ENCODE measurements at regions not wholly inside any gene's neighbourhood (a gene's known extent, or its start where the extent isn't known, plus 50 kb on each side); places are given as distances from the start of the nearest gene placed in this dataset.
A peak's percentile ranks its signal among the peaks of the same experiment; 100 is the strongest.

- no peak for FAIRE-seq
- no peak overlapping the region for H2AFZ ChIP-seq (ENCODE audit: control insufficient read depth, low read length)
These were observed 995.4 kb upstream of the ACO1 start for GRCh38 chr9:31389075-31389474.

GRCh38 chr9:31390403-31391025 lies 993.9 kb upstream of the ACO1 start:
- no peak for TF ChIP-seq EZH2 (IDR thresholded peaks at IDR 0.05; ENCODE audit: low read length)
- TF ChIP-seq CTCF (optimal IDR thresholded peaks at IDR 0.05 in 1 of 3, IDR thresholded peaks at IDR 0.05 in 1 of 3, conservative IDR thresholded peaks at IDR 0.05 in 1 of 3; ENCODE audit: extremely low read depth in 1 of 3, insufficient read depth in 2 of 3, low read length in 3 of 3): no peak
- H4K20me1 ChIP-seq (ENCODE audit: control insufficient read depth, extremely low read depth, insufficient read depth, low read length): no peaks in the 10 kb centered on the region
- no peak for DNase-seq (ENCODE audit: low read depth, low spot score)
- H3K9me3 ChIP-seq (ENCODE audit: control insufficient read depth, low read depth, low read length): no peaks in the 10 kb centered on the region
- no peak overlapping the region for H3K4me2 ChIP-seq (ENCODE audit: control insufficient read depth, extremely low read depth, insufficient read depth, low read depth, low read length)
- H3K27ac ChIP-seq (ENCODE audit: control insufficient read depth, insufficient read depth, low read length): no peak overlapping the region
- dilution Hi-C loops (cut with MboI; ENCODE audit: extremely low pct_ligation_motif_present, low sequenced_read_pairs): no loop called here
- H3K4me3 ChIP-seq (ENCODE audit: control insufficient read depth in 2 of 3, extremely low read depth in 1 of 3, insufficient read depth in 2 of 3, low read depth in 1 of 3, low read length in 3 of 3): no peak overlapping the region
- FAIRE-seq: no peak
- H3K9ac ChIP-seq (ENCODE audit: control insufficient read depth, extremely low read depth, insufficient read depth, low read length): no peak overlapping the region
- no peaks in the 10 kb centered on the region for H3K27me3 ChIP-seq (ENCODE audit: control insufficient read depth, extremely low read depth, insufficient read depth, low read length)
- H3K9me1 ChIP-seq (ENCODE audit: control insufficient read depth, extremely low read depth, insufficient read depth, low read length): no peaks in the 10 kb centered on the region
- H3K4me1 ChIP-seq (ENCODE audit: control insufficient read depth, extremely low read depth, insufficient read depth, low read length): no peaks in the 10 kb centered on the region
- H2AFZ ChIP-seq (ENCODE audit: control insufficient read depth, low read length): peak overlapping the region; percentile 39
- H3K36me3 ChIP-seq (ENCODE audit: control insufficient read depth in 2 of 2, extremely low read depth in 1 of 2, insufficient read depth in 2 of 2, low read length in 2 of 2): no peaks in the 10 kb centered on the region
- H3K79me2 ChIP-seq (ENCODE audit: control insufficient read depth, insufficient read depth, low read length): no peaks in the 10 kb centered on the region

More at GRCh38 chr9:31389075-31389474, 995.4 kb upstream of the ACO1 start:
- H3K79me2 ChIP-seq (ENCODE audit: control insufficient read depth, insufficient read depth, low read length): no peaks in the 10 kb centered on the region
- DNase-seq (ENCODE audit: low read depth, low spot score): no peak
- no peaks in the 10 kb centered on the region for H4K20me1 ChIP-seq (ENCODE audit: control insufficient read depth, extremely low read depth, insufficient read depth, low read length)
- no peaks in the 10 kb centered on the region for H3K9me1 ChIP-seq (ENCODE audit: control insufficient read depth, extremely low read depth, insufficient read depth, low read length)
- no peaks in the 10 kb centered on the region for H3K36me3 ChIP-seq (ENCODE audit: control insufficient read depth in 2 of 2, extremely low read depth in 1 of 2, insufficient read depth in 2 of 2, low read length in 2 of 2)
- H3K4me1 ChIP-seq (ENCODE audit: control insufficient read depth, extremely low read depth, insufficient read depth, low read length): no peaks in the 10 kb centered on the region
- H3K4me2 ChIP-seq (ENCODE audit: control insufficient read depth, extremely low read depth, insufficient read depth, low read depth, low read length): no peak overlapping the region
- no peak overlapping the region for H3K27ac ChIP-seq (ENCODE audit: control insufficient read depth, insufficient read depth, low read length)
- no peak overlapping the region for H3K4me3 ChIP-seq (ENCODE audit: control insufficient read depth in 2 of 3, extremely low read depth in 1 of 3, insufficient read depth in 2 of 3, low read depth in 1 of 3, low read length in 3 of 3)
- no peaks in the 10 kb centered on the region for H3K27me3 ChIP-seq (ENCODE audit: control insufficient read depth, extremely low read depth, insufficient read depth, low read length)
- no peaks in the 10 kb centered on the region for H3K9me3 ChIP-seq (ENCODE audit: control insufficient read depth, low read depth, low read length)
- no peak for TF ChIP-seq EZH2 (IDR thresholded peaks at IDR 0.05; ENCODE audit: low read length)
- no peak for TF ChIP-seq CTCF (optimal IDR thresholded peaks at IDR 0.05 in 1 of 3, IDR thresholded peaks at IDR 0.05 in 1 of 3, conservative IDR thresholded peaks at IDR 0.05 in 1 of 3; ENCODE audit: extremely low read depth in 1 of 3, insufficient read depth in 2 of 3, low read length in 3 of 3)
- dilution Hi-C loops (cut with MboI; ENCODE audit: extremely low pct_ligation_motif_present, low sequenced_read_pairs): no loop called here
- H3K9ac ChIP-seq (ENCODE audit: control insufficient read depth, extremely low read depth, insufficient read depth, low read length): no peak overlapping the region

Data from keratinocyte (primary cell).